GM12873 (cell line): ENCODE measurements at regions not wholly inside any gene's neighbourhood (a gene's known extent, or its start where the extent isn't known, plus 50 kb on each side); places are given as distances from the start of the nearest gene placed in this dataset.

Experiments used
- TF ChIP-seq, protein P1 (sequence below): IDR thresholded peaks from 2 replicates; pipeline ENCODE4 v1.5.1; 2012; ENCODE audit warnings: low read depth, mild to moderate bottlenecking, moderate library complexity, low read length, control low read depth; ENCODE audit not compliant: insufficient read depth; ENCODE audit errors: missing control alignments

DNA sequence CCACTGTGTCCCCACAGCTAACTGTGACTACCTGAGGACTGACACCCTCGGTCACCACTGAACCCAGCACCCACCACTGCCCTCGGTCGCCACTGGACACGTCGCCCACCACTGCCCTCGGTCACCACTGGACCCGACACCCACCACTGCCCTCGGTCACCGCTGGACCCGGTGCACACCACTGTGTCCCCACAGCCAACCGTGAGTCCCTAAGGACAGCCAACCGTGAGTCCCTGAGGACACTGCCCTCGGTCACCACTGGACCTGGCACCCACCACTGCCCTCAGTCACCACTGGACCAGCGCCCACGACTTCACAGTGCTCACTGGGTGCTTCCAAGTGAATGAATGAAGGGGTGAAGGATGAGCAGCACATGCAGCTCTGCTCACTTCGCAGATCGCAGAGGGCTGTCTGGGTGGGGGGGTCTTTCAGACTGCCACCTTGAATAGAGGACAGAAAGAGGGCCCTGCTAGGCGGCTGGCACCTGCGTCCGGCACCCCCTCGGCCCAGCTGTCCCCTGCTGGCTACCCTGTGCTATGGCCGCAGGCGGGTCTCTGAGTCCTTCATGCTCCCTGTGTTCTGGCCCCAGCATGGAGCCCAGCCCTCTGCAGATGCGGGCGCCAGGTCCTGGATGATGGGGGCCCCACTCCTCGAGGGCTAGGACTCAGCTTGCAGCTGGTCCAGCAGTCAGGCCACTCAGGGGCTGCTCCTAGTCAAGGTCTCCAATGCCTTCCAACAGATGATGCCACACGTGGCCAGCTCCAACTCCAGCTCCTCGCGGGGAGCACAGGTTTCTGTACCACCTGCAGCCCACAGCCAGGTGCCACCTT is 51.4 kb upstream of the GPC1 start:
- TF ChIP-seq, protein P1, sequence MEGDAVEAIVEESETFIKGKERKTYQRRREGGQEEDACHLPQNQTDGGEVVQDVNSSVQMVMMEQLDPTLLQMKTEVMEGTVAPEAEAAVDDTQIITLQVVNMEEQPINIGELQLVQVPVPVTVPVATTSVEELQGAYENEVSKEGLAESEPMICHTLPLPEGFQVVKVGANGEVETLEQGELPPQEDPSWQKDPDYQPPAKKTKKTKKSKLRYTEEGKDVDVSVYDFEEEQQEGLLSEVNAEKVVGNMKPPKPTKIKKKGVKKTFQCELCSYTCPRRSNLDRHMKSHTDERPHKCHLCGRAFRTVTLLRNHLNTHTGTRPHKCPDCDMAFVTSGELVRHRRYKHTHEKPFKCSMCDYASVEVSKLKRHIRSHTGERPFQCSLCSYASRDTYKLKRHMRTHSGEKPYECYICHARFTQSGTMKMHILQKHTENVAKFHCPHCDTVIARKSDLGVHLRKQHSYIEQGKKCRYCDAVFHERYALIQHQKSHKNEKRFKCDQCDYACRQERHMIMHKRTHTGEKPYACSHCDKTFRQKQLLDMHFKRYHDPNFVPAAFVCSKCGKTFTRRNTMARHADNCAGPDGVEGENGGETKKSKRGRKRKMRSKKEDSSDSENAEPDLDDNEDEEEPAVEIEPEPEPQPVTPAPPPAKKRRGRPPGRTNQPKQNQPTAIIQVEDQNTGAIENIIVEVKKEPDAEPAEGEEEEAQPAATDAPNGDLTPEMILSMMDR: no peak

DNA sequence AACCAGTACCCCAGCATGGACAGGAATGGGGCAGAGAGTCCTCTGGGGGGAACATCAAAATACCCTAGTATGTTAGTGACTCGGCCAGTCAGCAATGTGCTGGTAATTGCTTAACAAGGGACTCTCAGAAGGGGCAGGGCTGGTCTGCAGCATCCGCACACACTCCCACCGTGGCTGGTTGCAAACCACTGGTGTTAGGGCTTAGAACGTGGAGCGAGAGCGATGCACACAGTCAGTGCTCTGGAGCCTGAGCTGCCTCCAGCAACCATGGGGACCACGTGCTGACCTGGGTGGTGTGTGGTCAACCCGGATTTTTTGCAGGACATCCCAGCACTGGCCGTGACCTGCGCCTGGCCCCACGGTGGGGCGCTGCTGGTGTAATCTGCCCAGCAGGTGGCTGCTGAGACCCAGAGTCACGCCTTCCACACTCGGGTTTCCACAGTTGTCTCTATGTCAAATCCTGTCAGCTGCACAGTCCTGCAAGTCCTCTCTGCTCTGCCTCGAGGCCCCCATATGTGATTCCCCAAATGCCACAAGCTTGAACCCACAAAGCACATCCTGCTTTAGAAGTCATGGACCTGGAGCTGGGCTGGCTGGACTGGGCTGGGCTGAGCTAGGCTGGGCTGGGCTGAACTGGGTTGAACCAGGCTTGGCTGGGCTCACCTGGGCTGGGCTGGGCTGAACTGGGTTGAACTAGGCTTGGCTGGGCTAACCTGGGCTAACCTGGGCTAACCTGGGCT is 50.6 kb upstream of the GPC1 start:
- TF ChIP-seq, protein P1: no peak
